ENCODE measurements at regions not wholly inside any gene's neighbourhood (a gene's known extent, or its start where the extent isn't known, plus 50 kb on each side); places are given as distances from the start of the nearest gene placed in this dataset.

GRCh38 chr6:14222956-14223355 lies 105.4 kb downstream of the CD83 start:
- H3K4me3 ChIP-seq (ENCODE audit: low read depth, low read length) = no peak overlapping the region
- in situ Hi-C loops (cut with HindIII; ENCODE audit: low sequenced_read_pairs) = loop anchor here (25.0 kb wide), 1 partner anchor 1039 kb away; no protein-coding TSS in a partner anchor
- TF ChIP-seq CTCF (IDR thresholded peaks at IDR 0.05; ENCODE audit: low read depth, low read length, missing control alignments) = no peak
- DNase-seq (ENCODE audit: low read depth) = no peak

GRCh38 chr6:14224359-14225103 lies 107.0 kb downstream of the CD83 start:
- in situ Hi-C loops (cut with HindIII; ENCODE audit: low sequenced_read_pairs) = loop anchor here (25.0 kb wide), 1 partner anchor 1038 kb away; no protein-coding TSS in a partner anchor
- no peak for TF ChIP-seq CTCF (IDR thresholded peaks at IDR 0.05; ENCODE audit: low read depth, low read length, missing control alignments)
- DNase-seq (ENCODE audit: low read depth) = no peak
- H3K4me3 ChIP-seq (ENCODE audit: low read depth, low read length) = no peak overlapping the region

- TF ChIP-seq CTCF (IDR thresholded peaks at IDR 0.05; ENCODE audit: low read depth, low read length, missing control alignments) = no peak
- in situ Hi-C loops (cut with HindIII; ENCODE audit: low sequenced_read_pairs) = no loop called here
- H3K4me3 ChIP-seq (ENCODE audit: low read depth, low read length) = no peak overlapping the region
- DNase-seq (ENCODE audit: low read depth) = no peak
Measured at GRCh38 chr6:14226051-14226660, 108.6 kb downstream of the CD83 start.

GRCh38 chr6:14228571-14228970 lies 111.0 kb downstream of the CD83 start:
- no peak for TF ChIP-seq CTCF (IDR thresholded peaks at IDR 0.05; ENCODE audit: low read depth, low read length, missing control alignments)
- in situ Hi-C loops (cut with HindIII; ENCODE audit: low sequenced_read_pairs) = no loop called here
- H3K4me3 ChIP-seq (ENCODE audit: low read depth, low read length) = no peak overlapping the region
- DNase-seq (ENCODE audit: low read depth) = peak; percentile 5

- in situ Hi-C loops (cut with HindIII; ENCODE audit: low sequenced_read_pairs) = no loop called here
- TF ChIP-seq CTCF (IDR thresholded peaks at IDR 0.05; ENCODE audit: low read depth, low read length, missing control alignments) = no peak
- H3K4me3 ChIP-seq (ENCODE audit: low read depth, low read length) = no peak overlapping the region
- DNase-seq (ENCODE audit: low read depth) = no peak
Measured at GRCh38 chr6:14231071-14231483, 113.5 kb downstream of the CD83 start.

GRCh38 chr6:14231501-14232280 lies 114.1 kb downstream of the CD83 start:
- no peak for DNase-seq (ENCODE audit: low read depth)
- in situ Hi-C loops (cut with HindIII; ENCODE audit: low sequenced_read_pairs) = no loop called here
- TF ChIP-seq CTCF (IDR thresholded peaks at IDR 0.05; ENCODE audit: low read depth, low read length, missing control alignments) = no peak
- no peak overlapping the region for H3K4me3 ChIP-seq (ENCODE audit: low read depth, low read length)

Data from astrocyte of the cerebellum (primary cell).